ENCODE measurements at regions not wholly inside any gene's neighbourhood (a gene's known extent, or its start where the extent isn't known, plus 50 kb on each side); places are given as distances from the start of the nearest gene placed in this dataset.

DNA sequence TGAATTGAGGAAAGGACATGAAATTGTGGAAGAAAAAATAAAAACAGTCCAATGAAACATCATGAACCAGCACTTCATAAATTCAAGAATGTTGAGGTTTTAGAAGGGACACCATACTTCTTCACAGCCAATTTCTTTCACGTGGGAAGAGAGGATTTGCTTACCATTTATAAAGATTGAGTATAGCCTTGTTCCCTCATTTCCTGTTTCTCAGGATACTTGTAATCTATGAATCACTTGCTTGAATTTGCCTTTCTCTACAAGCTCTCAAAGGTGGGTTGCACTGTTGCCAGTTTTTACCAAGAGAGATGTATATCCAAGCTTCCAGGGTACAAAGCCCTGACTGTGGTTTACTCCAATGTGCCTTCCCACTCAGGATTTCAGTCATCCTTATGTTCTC lies 116.1 kb downstream of the DUSP6 start:
- TF ChIP-seq POLR2A (IDR thresholded peaks at IDR 0.05): no peak
- TF ChIP-seq, protein P1, sequence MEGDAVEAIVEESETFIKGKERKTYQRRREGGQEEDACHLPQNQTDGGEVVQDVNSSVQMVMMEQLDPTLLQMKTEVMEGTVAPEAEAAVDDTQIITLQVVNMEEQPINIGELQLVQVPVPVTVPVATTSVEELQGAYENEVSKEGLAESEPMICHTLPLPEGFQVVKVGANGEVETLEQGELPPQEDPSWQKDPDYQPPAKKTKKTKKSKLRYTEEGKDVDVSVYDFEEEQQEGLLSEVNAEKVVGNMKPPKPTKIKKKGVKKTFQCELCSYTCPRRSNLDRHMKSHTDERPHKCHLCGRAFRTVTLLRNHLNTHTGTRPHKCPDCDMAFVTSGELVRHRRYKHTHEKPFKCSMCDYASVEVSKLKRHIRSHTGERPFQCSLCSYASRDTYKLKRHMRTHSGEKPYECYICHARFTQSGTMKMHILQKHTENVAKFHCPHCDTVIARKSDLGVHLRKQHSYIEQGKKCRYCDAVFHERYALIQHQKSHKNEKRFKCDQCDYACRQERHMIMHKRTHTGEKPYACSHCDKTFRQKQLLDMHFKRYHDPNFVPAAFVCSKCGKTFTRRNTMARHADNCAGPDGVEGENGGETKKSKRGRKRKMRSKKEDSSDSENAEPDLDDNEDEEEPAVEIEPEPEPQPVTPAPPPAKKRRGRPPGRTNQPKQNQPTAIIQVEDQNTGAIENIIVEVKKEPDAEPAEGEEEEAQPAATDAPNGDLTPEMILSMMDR (IDR thresholded peaks at IDR 0.05 in 4 of 5, conservative IDR thresholded peaks at IDR 0.05 in 1 of 5): no peak
